ENCODE measurements at regions not wholly inside any gene's neighbourhood (a gene's known extent, or its start where the extent isn't known, plus 50 kb on each side); places are given as distances from the start of the nearest gene placed in this dataset.

DNA sequence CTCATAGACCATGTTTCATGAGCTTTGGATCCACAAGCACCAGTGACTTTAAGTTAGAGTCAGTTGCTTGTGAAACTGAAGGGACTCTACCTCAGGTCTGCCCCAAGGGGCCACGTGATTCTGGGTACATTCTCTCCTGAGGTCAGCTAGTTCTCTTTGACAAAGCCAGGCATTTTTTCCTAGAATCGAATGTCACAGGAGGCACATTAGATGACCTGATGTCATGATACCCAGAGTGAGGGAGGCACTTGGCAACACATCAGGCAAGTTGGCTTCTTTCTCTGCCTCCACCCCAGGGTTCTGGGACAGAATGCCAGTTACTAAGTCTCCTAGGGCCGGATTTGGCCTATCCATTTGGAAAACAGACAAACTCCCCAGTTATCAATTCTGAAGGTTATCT, 93.0 kb downstream of the APIP start (continued):
- TF ChIP-seq SAP30 (IDR thresholded peaks at IDR 0.05; ENCODE audit: insufficient read depth, insufficient replicate concordance, low read length) (no peak), POU5F1 (IDR thresholded peaks at IDR 0.05; ENCODE audit: low read depth, low read length) (no peak), PHF8 (conservative IDR thresholded peaks at IDR 0.05; ENCODE audit: low read depth, low read length) (no peak), HDAC2 (IDR thresholded peaks at IDR 0.05; ENCODE audit: borderline replicate concordance in 1 of 2, low read depth in 2 of 2, low read length in 2 of 2) (no peak)

All from H1 (cell line).